Kidney epithelial cell (primary cell): ENCODE measurements at regions not wholly inside any gene's neighbourhood (a gene's known extent, or its start where the extent isn't known, plus 50 kb on each side); places are given as distances from the start of the nearest gene placed in this dataset.

Experiments
- DNase-seq: peaks from one replicate; pipeline ENCODE4 v3.0.0-alpha.2; 2010; ENCODE audit warnings: low read depth
- H3K27me3 ChIP-seq: 2 replicates; pipeline ENCODE4 v1.6.0; 2011; ENCODE audit warnings: low read length; ENCODE audit not compliant: control insufficient read depth, insufficient read depth
- H3K36me3 ChIP-seq: 2 replicates; pipeline ENCODE4 v1.5.1; 2011; ENCODE audit warnings: low read length; ENCODE audit not compliant: control insufficient read depth, insufficient read depth
- H3K4me3 ChIP-seq: 2 replicates; pipeline ENCODE4 v1.5.1; 2011; ENCODE audit warnings: low read depth, mild to moderate bottlenecking, control low read depth, low read length
- CTCF ChIP-seq: IDR thresholded peaks from 2 replicates; pipeline ENCODE4 v1.5.1; 2011; ENCODE audit warnings: mild to moderate bottlenecking, moderate library complexity, low read length, control low read depth, inconsistent platforms; ENCODE audit not compliant: insufficient read depth, poor library complexity, severe bottlenecking

- Histone ChIP-seq H3K36me3 (no peaks in the 10 kb centered on the region), H3K27me3 (no peaks in the 10 kb centered on the region), H3K4me3 (no peak overlapping the region)
- TF ChIP-seq CTCF, result no peak
- DNase-seq, result no peak
Observed at GRCh38 chr6:145529582-145529981, 205.7 kb downstream of the EPM2A start.

GRCh38 chr6:145530454-145530853 lies 204.9 kb downstream of the EPM2A start:
- DNase-seq, result no peak
- Histone ChIP-seq H3K4me3 (no peak overlapping the region), H3K36me3 (no peaks in the 10 kb centered on the region), H3K27me3 (no peaks in the 10 kb centered on the region)
- no peak for TF ChIP-seq CTCF

- Histone ChIP-seq H3K4me3 (no peak overlapping the region), H3K27me3 (no peaks in the 10 kb centered on the region), H3K36me3 (no peaks in the 10 kb centered on the region)
- no peak for TF ChIP-seq CTCF
- no peak for DNase-seq
Observed at GRCh38 chr6:145531032-145531431, 204.3 kb downstream of the EPM2A start.

GRCh38 chr6:145531822-145532221 lies 203.5 kb downstream of the EPM2A start:
- H3K4me3 ChIP-seq, result no peak overlapping the region
- no peak for TF ChIP-seq CTCF
- no peaks in the 10 kb centered on the region for H3K27me3 ChIP-seq
- H3K36me3 ChIP-seq, result no peaks in the 10 kb centered on the region
- DNase-seq, result no peak

GRCh38 chr6:145532361-145532760 lies 203.0 kb downstream of the EPM2A start:
- TF ChIP-seq CTCF, result no peak
- DNase-seq, result no peak
- H3K36me3 ChIP-seq, result no peaks in the 10 kb centered on the region
- H3K27me3 ChIP-seq, result no peaks in the 10 kb centered on the region
- no peak overlapping the region for H3K4me3 ChIP-seq

GRCh38 chr6:145534989-145535388 lies 200.3 kb downstream of the EPM2A start:
- Histone ChIP-seq H3K4me3 (no peak overlapping the region), H3K36me3 (no peaks in the 10 kb centered on the region), H3K27me3 (no peaks in the 10 kb centered on the region)
- no peak for TF ChIP-seq CTCF
- no peak for DNase-seq
